ENCODE measurements at regions not wholly inside any gene's neighbourhood (a gene's known extent, or its start where the extent isn't known, plus 50 kb on each side); places are given as distances from the start of the nearest gene placed in this dataset.
"Not testable (repeated sequence)": the region's sequence is repeated elsewhere in the genome, so short reads cannot be mapped to it uniquely, and the experiment has no call there.

- not testable (repeated sequence) for TF ChIP-seq POLR2AphosphoS5, POLR2A, CTCF, EP300 (IDR thresholded peaks at IDR 0.05)
These were observed 2776.3 kb upstream of the TPTE start for GRCh38 chr21:7745100-7745450.
